ENCODE measurements at regions not wholly inside any gene's neighbourhood (a gene's known extent, or its start where the extent isn't known, plus 50 kb on each side); places are given as distances from the start of the nearest gene placed in this dataset.

- TF ChIP-seq CTCF (IDR thresholded peaks at IDR 0.05; ENCODE audit: insufficient read depth, low read length) (no peak), POLR2AphosphoS5 (IDR thresholded peaks at IDR 0.05; ENCODE audit: low read depth) (no peak), REST (IDR thresholded peaks at IDR 0.05; ENCODE audit: insufficient replicate concordance, low read depth) (no peak), GABPA (IDR thresholded peaks at IDR 0.05; ENCODE audit: low read depth) (no peak), SPI1 (IDR thresholded peaks at IDR 0.05; ENCODE audit: borderline replicate concordance, low read depth) (no peak)
Observed at GRCh38 chr1:199205740-199206441, 567.1 kb downstream of the PTPRC start.

Data from HL-60 (cell line).